HEK293 (cell line): ENCODE measurements at regions not wholly inside any gene's neighbourhood (a gene's known extent, or its start where the extent isn't known, plus 50 kb on each side); places are given as distances from the start of the nearest gene placed in this dataset.

Source experiments
- CTCF ChIA-PET: fragments of 350-600 bp; formaldehyde crosslinking; extraction: SDS; loops from one replicate; lab custom pipeline; 2021; ENCODE audit warnings: antibody characterized with exemption; lab: Yijun Ruan, JAX
- POLR2A ChIA-PET: fragments of 300-600 bp; formaldehyde crosslinking; extraction: SDS; loops from one replicate; lab custom pipeline; 2020; ENCODE audit warnings: antibody characterized with exemption, inconsistent platforms; lab: Yijun Ruan, JAX
- H3K27ac ChIP-seq: fragments of 200-500 bp; sonication (Bioruptor generic); 2 replicates; pipeline ENCODE4 v1.5.1; 2014; ENCODE audit warnings: low read depth, low read length, control low read depth, inconsistent platforms; ENCODE audit errors: extremely low read depth
- H3K36me3 ChIP-seq, 2 experiments: fragments of 200-500 bp in 1 of 2; sonication (Bioruptor generic) in 1 of 2; 1 replicate in 1 of 2; 2 replicates in 1 of 2; pipeline ENCODE4 v1.5.1; 2014 to 2017; ENCODE audit warnings: inconsistent platforms in 2 of 2, low read length in 2 of 2; ENCODE audit not compliant: control insufficient read depth in 2 of 2, insufficient read depth in 1 of 2
- H3K4me1 ChIP-seq: fragments of 200-500 bp; sonication (Bioruptor generic); 2 replicates; pipeline ENCODE4 v1.5.1; 2014; ENCODE audit warnings: mild to moderate bottlenecking, low read length, inconsistent platforms; ENCODE audit not compliant: control insufficient read depth, insufficient read depth
- H3K4me3 ChIP-seq: 2 replicates; pipeline ENCODE4 v1.5.1; 2011; ENCODE audit warnings: low read depth, mild to moderate bottlenecking, control low read depth, low read length, moderate library complexity
- H3K9me3 ChIP-seq: fragments of 200-500 bp; sonication (Bioruptor generic); 2 replicates; pipeline ENCODE4 v1.5.1; 2014; ENCODE audit warnings: low read depth, low read length, inconsistent platforms; ENCODE audit not compliant: control insufficient read depth, insufficient read depth
- AEBP2 ChIP-seq: fragments of 450-650 bp; formaldehyde crosslinking; IDR thresholded peaks from 2 replicates; pipeline ENCODE4 v1.5.1; 2016; ENCODE audit warnings: missing biosample characterization, missing genetic modification characterization, borderline replicate concordance
- EGR2 ChIP-seq: fragments of 450-650 bp; formaldehyde crosslinking; IDR thresholded peaks from 2 replicates; pipeline ENCODE4 v1.5.1; 2016; ENCODE audit warnings: low read depth, missing biosample characterization, missing genetic modification characterization
- FEZF1 ChIP-seq: fragments of 450-650 bp; formaldehyde crosslinking; IDR thresholded peaks from 2 replicates; pipeline ENCODE4 v1.5.1; 2016; ENCODE audit warnings: missing biosample characterization, missing genetic modification characterization
- GLI4 ChIP-seq: fragments of 450-650 bp; formaldehyde crosslinking; IDR thresholded peaks from 2 replicates; pipeline ENCODE4 v1.5.1; 2016; ENCODE audit warnings: missing biosample characterization, missing genetic modification characterization
- GLIS1 ChIP-seq: fragments of 450-650 bp; formaldehyde crosslinking; IDR thresholded peaks from 2 replicates; pipeline ENCODE4 v1.5.1; 2016; ENCODE audit warnings: missing biosample characterization, missing genetic modification characterization
- HOXC10 ChIP-seq: sonication (generic); formaldehyde crosslinking; IDR thresholded peaks from 2 replicates; pipeline ENCODE4 v1.8.1; 2023; ENCODE audit warnings: mild to moderate bottlenecking, missing genetic modification reagents
- KLF1 ChIP-seq: fragments of 450-650 bp; formaldehyde crosslinking; IDR thresholded peaks from 2 replicates; pipeline ENCODE4 v1.5.1; 2016; ENCODE audit warnings: missing biosample characterization, missing genetic modification characterization
- KLF16 ChIP-seq: fragments of 450-650 bp; formaldehyde crosslinking; IDR thresholded peaks from 2 replicates; pipeline ENCODE4 v1.5.1; 2017; ENCODE audit warnings: missing biosample characterization, missing genetic modification characterization
- KLF17 ChIP-seq: fragments of 450-650 bp; formaldehyde crosslinking; IDR thresholded peaks from 2 replicates; pipeline ENCODE4 v1.5.1; 2016; ENCODE audit warnings: missing biosample characterization, missing genetic modification characterization
- RBAK ChIP-seq: fragments of 450-650 bp; formaldehyde crosslinking; IDR thresholded peaks from 2 replicates; pipeline ENCODE4 v1.5.1; 2016; ENCODE audit warnings: missing biosample characterization, missing genetic modification characterization
- TCF7L2 ChIP-seq: IDR thresholded peaks from 2 replicates; pipeline ENCODE4 v1.6.1; 2011; ENCODE audit warnings: low read depth, mild to moderate bottlenecking, inconsistent platforms, low read length, moderate library complexity, borderline replicate concordance
- ZBTB20 ChIP-seq: fragments of 450-650 bp; formaldehyde crosslinking; IDR thresholded peaks from 2 replicates; pipeline ENCODE4 v1.5.1; 2016; ENCODE audit warnings: missing biosample characterization, missing genetic modification characterization
- ZBTB7A ChIP-seq: fragments of 450-650 bp; formaldehyde crosslinking; IDR thresholded peaks from 2 replicates; pipeline ENCODE4 v1.5.1; 2016; ENCODE audit warnings: low read depth, missing biosample characterization, missing genetic modification characterization
- ZEB2 ChIP-seq: fragments of 450-650 bp; formaldehyde crosslinking; IDR thresholded peaks from 2 replicates; pipeline ENCODE4 v1.5.1; 2016; ENCODE audit warnings: missing biosample characterization, missing genetic modification characterization
- ZIC2 ChIP-seq: fragments of 450-650 bp; formaldehyde crosslinking; IDR thresholded peaks from 2 replicates; pipeline ENCODE4 v1.5.1; 2016; ENCODE audit warnings: missing biosample characterization, missing genetic modification characterization
- ZNF114 ChIP-seq: fragments of 450-650 bp; formaldehyde crosslinking; IDR thresholded peaks from 2 replicates; pipeline ENCODE4 v1.5.0; 2017; ENCODE audit warnings: missing biosample characterization, missing genetic modification characterization
- ZNF292 ChIP-seq: fragments of 450-650 bp; formaldehyde crosslinking; IDR thresholded peaks from 2 replicates; pipeline ENCODE4 v1.5.1; 2016; ENCODE audit warnings: low read depth, missing biosample characterization, missing genetic modification characterization, borderline replicate concordance
- ZNF366 ChIP-seq: fragments of 450-650 bp; formaldehyde crosslinking; conservative IDR thresholded peaks from 2 replicates; pipeline ENCODE4 v1.5.1; 2016; ENCODE audit warnings: missing biosample characterization, missing genetic modification characterization
- ZNF426 ChIP-seq: fragments of 450-650 bp; formaldehyde crosslinking; IDR thresholded peaks from 2 replicates; pipeline ENCODE4 v1.5.1; 2017; ENCODE audit warnings: missing biosample characterization, missing genetic modification characterization, mild to moderate bottlenecking, inconsistent platforms, moderate library complexity
- ZNF585B ChIP-seq: fragments of 450-650 bp; formaldehyde crosslinking; IDR thresholded peaks from 2 replicates; pipeline ENCODE4 v1.5.1; 2016; ENCODE audit warnings: missing biosample characterization, missing genetic modification characterization
- ZNF639 ChIP-seq: fragments of 450-650 bp; formaldehyde crosslinking; IDR thresholded peaks from 2 replicates; pipeline ENCODE4 v1.5.1; 2016; ENCODE audit warnings: missing biosample characterization, missing genetic modification characterization
- ZNF707 ChIP-seq: fragments of 450-650 bp; formaldehyde crosslinking; IDR thresholded peaks from 2 replicates; pipeline ENCODE4 v1.5.1; 2016; ENCODE audit warnings: missing biosample characterization, missing genetic modification characterization
- ZNF777 ChIP-seq: fragments of 450-650 bp; formaldehyde crosslinking; IDR thresholded peaks from 2 replicates; pipeline ENCODE4 v1.5.1; 2017; ENCODE audit warnings: missing biosample characterization, missing genetic modification characterization, borderline replicate concordance
- TF ChIP-seq, protein P1 (sequence below): fragments of 450-650 bp; formaldehyde crosslinking; IDR thresholded peaks from 2 replicates; pipeline ENCODE4 v1.5.1; 2017; ENCODE audit warnings: missing biosample characterization, missing genetic modification characterization
- TF ChIP-seq, protein P2 (sequence below): fragments of 450-650 bp; formaldehyde crosslinking; IDR thresholded peaks from 2 replicates; pipeline ENCODE4 v1.5.1; 2016; ENCODE audit warnings: missing biosample characterization, missing genetic modification characterization

DNA sequence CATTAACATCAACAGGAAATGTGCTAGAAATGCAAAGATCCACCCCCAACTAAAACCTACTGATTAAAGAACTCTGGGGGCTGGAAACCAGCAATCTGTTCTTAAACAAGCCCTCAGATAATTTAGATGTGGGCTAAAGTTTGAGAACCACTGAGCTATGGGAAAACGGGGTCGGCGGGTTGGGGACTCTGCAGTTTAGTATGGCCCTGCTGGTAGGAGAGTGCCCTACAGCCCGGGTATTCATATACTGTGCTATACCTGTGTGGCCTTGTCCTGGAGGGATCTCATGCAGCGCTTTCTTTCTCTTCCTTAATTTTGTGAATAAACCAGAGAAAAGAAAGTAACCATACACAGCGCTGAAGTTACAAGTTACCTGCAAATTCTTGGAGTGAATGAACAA is 189.7 kb upstream of the GBE1 start:
- TF ChIP-seq KLF1 (tag by site-specific recombination) (no peak), ZNF639 (tag by site-specific recombination) (no peak), ZIC2 (tag by site-specific recombination) (no peak), ZNF707 (tag by site-specific recombination) (no peak), FEZF1 (tag by site-specific recombination) (no peak), TCF7L2 (no peak), ZNF292 (tag by site-specific recombination) (no peak), ZBTB7A (no peak), ZNF777 (tag by site-specific recombination) (no peak), GLI4 (tag by site-specific recombination) (no peak), KLF17 (tag by site-specific recombination) (no peak), ZEB2 (tag by site-specific recombination) (no peak)
- TF ChIP-seq, protein P1, sequence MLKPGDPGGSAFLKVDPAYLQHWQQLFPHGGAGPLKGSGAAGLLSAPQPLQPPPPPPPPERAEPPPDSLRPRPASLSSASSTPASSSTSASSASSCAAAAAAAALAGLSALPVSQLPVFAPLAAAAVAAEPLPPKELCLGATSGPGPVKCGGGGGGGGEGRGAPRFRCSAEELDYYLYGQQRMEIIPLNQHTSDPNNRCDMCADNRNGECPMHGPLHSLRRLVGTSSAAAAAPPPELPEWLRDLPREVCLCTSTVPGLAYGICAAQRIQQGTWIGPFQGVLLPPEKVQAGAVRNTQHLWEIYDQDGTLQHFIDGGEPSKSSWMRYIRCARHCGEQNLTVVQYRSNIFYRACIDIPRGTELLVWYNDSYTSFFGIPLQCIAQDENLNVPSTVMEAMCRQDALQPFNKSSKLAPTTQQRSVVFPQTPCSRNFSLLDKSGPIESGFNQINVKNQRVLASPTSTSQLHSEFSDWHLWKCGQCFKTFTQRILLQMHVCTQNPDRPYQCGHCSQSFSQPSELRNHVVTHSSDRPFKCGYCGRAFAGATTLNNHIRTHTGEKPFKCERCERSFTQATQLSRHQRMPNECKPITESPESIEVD (tag by site-specific recombination): no peak
- ChIA-PET POLR2A (no interaction called here), CTCF (no interaction called here)

DNA sequence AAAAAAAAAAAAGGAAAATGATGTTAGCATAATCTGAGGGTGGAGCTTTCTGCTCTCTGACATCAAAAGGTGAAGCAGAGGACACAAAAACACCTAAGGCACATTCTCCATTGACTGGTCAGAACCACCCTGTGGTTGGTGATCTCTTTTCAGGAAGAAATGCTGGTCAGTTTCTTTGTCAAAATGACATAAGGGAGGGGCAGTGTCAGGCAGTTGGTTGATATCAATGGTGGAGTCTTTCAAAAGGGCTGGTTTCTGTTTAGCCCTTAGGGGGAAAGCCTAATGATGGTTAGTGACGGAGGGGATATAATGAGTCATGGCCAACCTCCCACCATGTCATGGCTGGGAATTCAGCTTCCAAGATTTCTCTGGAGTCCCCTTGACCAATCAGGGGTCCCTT is 185.9 kb upstream of the GBE1 start:
- POLR2A ChIA-PET: no interaction called here
- CTCF ChIA-PET: no interaction called here
- H3K4me1 ChIP-seq: no peaks in the 10 kb centered on the region
- H3K4me3 ChIP-seq: no peak overlapping the region
- no peak overlapping the region for H3K27ac ChIP-seq
- no peaks in the 10 kb centered on the region for H3K9me3 ChIP-seq
- H3K36me3 ChIP-seq: no peaks in the 10 kb centered on the region
- no peak for TF ChIP-seq RBAK (tag by site-specific recombination)
- TF ChIP-seq KLF17 (tag by site-specific recombination): no peak
- TF ChIP-seq GLIS1 (tag by site-specific recombination): no peak
- TF ChIP-seq EGR2 (tag by site-specific recombination): no peak
- no peak for TF ChIP-seq ZNF292 (tag by site-specific recombination)
- TF ChIP-seq ZNF114 (tag by site-specific recombination): no peak

More for the DNA sequence above, 189.7 kb upstream of the GBE1 start:
- no peaks in the 10 kb centered on the region for H3K9me3 ChIP-seq
- no peak overlapping the region for H3K4me3 ChIP-seq
- H3K27ac ChIP-seq: no peak overlapping the region
- H3K36me3 ChIP-seq: no peaks in the 10 kb centered on the region
- H3K4me1 ChIP-seq: no peaks in the 10 kb centered on the region

DNA sequence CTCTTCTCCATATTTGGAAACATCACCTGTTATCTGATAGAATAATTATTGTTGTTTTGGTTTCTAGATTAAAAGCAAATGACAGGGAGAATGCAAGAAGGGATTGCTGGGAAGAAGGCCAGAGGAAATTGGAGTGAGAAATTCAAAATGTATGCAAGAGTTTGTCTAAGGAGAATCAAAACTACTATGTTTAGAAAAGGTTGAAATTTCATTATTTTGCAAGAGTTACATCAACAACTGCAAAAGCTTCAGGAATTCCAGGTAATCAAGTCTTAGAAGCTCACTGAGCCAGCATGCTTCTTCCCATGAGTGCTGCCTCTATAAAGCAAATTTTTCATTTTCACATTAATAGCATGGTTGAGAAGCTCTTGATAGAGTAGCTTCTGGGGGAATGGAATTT is 177.2 kb upstream of the GBE1 start:
- POLR2A ChIA-PET: no interaction called here
- Histone ChIP-seq H3K27ac (no peak overlapping the region), H3K9me3 (no peaks in the 10 kb centered on the region), H3K4me3 (no peak overlapping the region), H3K4me1 (no peaks in the 10 kb centered on the region), H3K36me3 (no peaks in the 10 kb centered on the region)
- CTCF ChIA-PET: interaction anchor here (0.7 kb wide), 2 partner anchors 217 to 567 kb away, joined by 4 to 6 read pairs; no protein-coding TSS in a partner anchor
- TF ChIP-seq ZNF366 (tag by site-specific recombination): no peak
- TF ChIP-seq ZNF585B (tag by site-specific recombination): no peak
- no peak for TF ChIP-seq HOXC10
- no peak for TF ChIP-seq ZBTB20
- no peak for TF ChIP-seq KLF16 (tag by site-specific recombination)
- TF ChIP-seq, protein P2, sequence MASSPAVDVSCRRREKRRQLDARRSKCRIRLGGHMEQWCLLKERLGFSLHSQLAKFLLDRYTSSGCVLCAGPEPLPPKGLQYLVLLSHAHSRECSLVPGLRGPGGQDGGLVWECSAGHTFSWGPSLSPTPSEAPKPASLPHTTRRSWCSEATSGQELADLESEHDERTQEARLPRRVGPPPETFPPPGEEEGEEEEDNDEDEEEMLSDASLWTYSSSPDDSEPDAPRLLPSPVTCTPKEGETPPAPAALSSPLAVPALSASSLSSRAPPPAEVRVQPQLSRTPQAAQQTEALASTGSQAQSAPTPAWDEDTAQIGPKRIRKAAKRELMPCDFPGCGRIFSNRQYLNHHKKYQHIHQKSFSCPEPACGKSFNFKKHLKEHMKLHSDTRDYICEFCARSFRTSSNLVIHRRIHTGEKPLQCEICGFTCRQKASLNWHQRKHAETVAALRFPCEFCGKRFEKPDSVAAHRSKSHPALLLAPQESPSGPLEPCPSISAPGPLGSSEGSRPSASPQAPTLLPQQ (tag by site-specific recombination): no peak
- TF ChIP-seq ZNF426 (tag by site-specific recombination): no peak
- no peak for TF ChIP-seq AEBP2 (tag by site-specific recombination)
